Gastrocnemius medialis (tissue), 4 donors: ENCODE measurements at regions not wholly inside any gene's neighbourhood (a gene's known extent, or its start where the extent isn't known, plus 50 kb on each side); places are given as distances from the start of the nearest gene placed in this dataset.

Source experiments
- ATAC-seq, 2 donors: fragments of 150-250 bp; one replicate each; pipeline ENCODE4 v1.9.1; 2016
- DNase-seq, 2 donors: peaks; one replicate each; pipeline ENCODE4 v3.0.0-alpha.2; 2019
- H3K27ac ChIP-seq, 4 donors: fragments of 200-600 bp; sonication (generic); 1 replicate in 1 of 4; 2 replicates in 3 of 4; pipeline ENCODE4 v1.5.1; 2016 to 2018; ENCODE audit warnings: mild to moderate bottlenecking in 2 of 4, moderate library complexity in 1 of 4
- H3K27me3 ChIP-seq, 3 donors: fragments of 200-600 bp; sonication (generic) in 2 of 3; 1 replicate in 1 of 3; 2 replicates in 2 of 3; pipeline versions ENCODE4 v1.5.1 to v1.6.0; 2016 to 2019; ENCODE audit warnings: mild to moderate bottlenecking in 1 of 3, moderate library complexity in 1 of 3
- H3K36me3 ChIP-seq, 2 donors: fragments of 200-600 bp; sonication (generic) in 1 of 2; one replicate each; pipeline ENCODE4 v1.5.1; 2017 to 2018
- H3K4me1 ChIP-seq, 2 donors: fragments of 200-600 bp; sonication (generic) in 1 of 2; one replicate each; pipeline ENCODE4 v1.5.1; 2016 to 2017; ENCODE audit warnings: mild to moderate bottlenecking in 2 of 2
- H3K4me3 ChIP-seq, 4 donors: fragments of 200-600 bp; sonication (generic) in 3 of 4; 1 replicate in 1 of 4; 2 replicates in 3 of 4; pipeline ENCODE4 v1.5.1; 2016 to 2019; ENCODE audit warnings: mild to moderate bottlenecking in 2 of 4
- H3K9me3 ChIP-seq, 3 donors: fragments of 200-600 bp; sonication (generic) in 2 of 3; 1 replicate in 1 of 3; 2 replicates in 2 of 3; pipeline ENCODE4 v1.5.1; 2016 to 2019
- CTCF ChIP-seq, 5 experiments: fragments of 450-650 bp in 3 of 5; fragments of 200-600 bp in 2 of 5; sonication (generic) in 2 of 5; IDR thresholded peaks in 4 of 5; conservative IDR thresholded peaks in 1 of 5; 1 replicate in 4 of 5; 2 replicates in 1 of 5; pipeline ENCODE4 v1.5.1; 2016 to 2019; ENCODE audit warnings: antibody characterized with exemption in 5 of 5, mild to moderate bottlenecking in 3 of 5, moderate library complexity in 3 of 5
- POLR2A ChIP-seq, 2 donors: fragments of 450-650 bp; IDR thresholded peaks; one replicate each; pipeline ENCODE4 v1.6.1; 2017; ENCODE audit warnings: antibody characterized with exemption in 2 of 2, mild to moderate bottlenecking in 2 of 2, moderate library complexity in 2 of 2
- in situ Hi-C, 4 donors: fragments of 200-750 bp; cut with MboI; loops; one replicate each; pipeline versions ENCODE4 v1.15.0 to v1.8.0; 2017; ENCODE audit warnings: low sequenced_read_pairs in 4 of 4
- intact Hi-C: fragments of 100-400 bp; cut with DNase I; formaldehyde crosslinking; loops from one replicate; pipeline ENCODE4 v1.15.1; 2023; ENCODE audit warnings: low total_unique reads

GRCh38 chr6:44627091-44627882 lies 239.8 kb downstream of the CDC5L start:
- Histone ChIP-seq H3K36me3 (no peaks in the 10 kb centered on the region), H3K27ac (no peak overlapping the region), H3K9me3 (no peaks in the 10 kb centered on the region), H3K4me3 (no peak overlapping the region), H3K4me1 (no peaks in the 10 kb centered on the region), H3K27me3 (peaks cover 0 to 5% (median 4%) of the 10 kb centered on the region in 3 donors)
- ATAC-seq (no peak), DNase-seq (peak; percentile 13 to 28)
- intact Hi-C loops (no loop called here), in situ Hi-C loops (loop anchor here in 1 of 4 donors (25.0 kb wide), 1 partner anchor 140 kb away; no protein-coding TSS in a partner anchor)
- TF ChIP-seq CTCF (IDR thresholded peaks at IDR 0.05 in 4 of 5, conservative IDR thresholded peaks at IDR 0.05 in 1 of 5): no peak
- TF ChIP-seq POLR2A (IDR thresholded peaks at IDR 0.05): no peak

- no peak for TF ChIP-seq POLR2A (IDR thresholded peaks at IDR 0.05)
- TF ChIP-seq CTCF (IDR thresholded peaks at IDR 0.05 in 4 of 5, conservative IDR thresholded peaks at IDR 0.05 in 1 of 5): no peak
- no peaks in the 10 kb centered on the region for H3K4me1 ChIP-seq
- no peak overlapping the region for H3K4me3 ChIP-seq
- peaks cover 2 to 5% (median 4%) of the 10 kb centered on the region in 3 donors for H3K27me3 ChIP-seq
- in situ Hi-C loops (loop anchor here in 1 of 4 donors (25.0 kb wide), 1 partner anchor 141 kb away; no protein-coding TSS in a partner anchor), intact Hi-C loops (no loop called here)
- ATAC-seq (no peak), DNase-seq (no peak)
- H3K9me3 ChIP-seq: no peaks in the 10 kb centered on the region
- no peaks in the 10 kb centered on the region for H3K36me3 ChIP-seq
- H3K27ac ChIP-seq: no peak overlapping the region
Measured at GRCh38 chr6:44627883-44628271, 240.4 kb downstream of the CDC5L start.

- intact Hi-C loops: no loop called here
- no peak for ATAC-seq
- H3K36me3 ChIP-seq: no peaks in the 10 kb centered on the region
- in situ Hi-C loops: loop anchor here in 1 of 4 donors (25.0 kb wide), 1 partner anchor 141 kb away; no protein-coding TSS in a partner anchor
- no peak overlapping the region for H3K4me3 ChIP-seq
- H3K27me3 ChIP-seq: peaks cover 4 to 7% (median 5%) of the 10 kb centered on the region in 3 donors
- H3K4me1 ChIP-seq: no peaks in the 10 kb centered on the region
- no peak for DNase-seq
- no peak for TF ChIP-seq POLR2A (IDR thresholded peaks at IDR 0.05)
- no peak for TF ChIP-seq CTCF (IDR thresholded peaks at IDR 0.05 in 4 of 5, conservative IDR thresholded peaks at IDR 0.05 in 1 of 5)
- no peak overlapping the region for H3K27ac ChIP-seq
- H3K9me3 ChIP-seq: no peaks in the 10 kb centered on the region
Measured at GRCh38 chr6:44628347-44628746, 240.8 kb downstream of the CDC5L start.

GRCh38 chr6:44629636-44630035 lies 242.1 kb downstream of the CDC5L start:
- H3K9me3 ChIP-seq: no peaks in the 10 kb centered on the region
- in situ Hi-C loops (loop anchor here in 1 of 4 donors (25.0 kb wide), 1 partner anchor 142 kb away; no protein-coding TSS in a partner anchor), intact Hi-C loops (no loop called here)
- peaks cover 4 to 7% (median 5%) of the 10 kb centered on the region in 3 donors for H3K27me3 ChIP-seq
- no peak for DNase-seq
- H3K36me3 ChIP-seq: no peaks in the 10 kb centered on the region
- ATAC-seq: no peak
- TF ChIP-seq POLR2A (IDR thresholded peaks at IDR 0.05): no peak
- TF ChIP-seq CTCF (IDR thresholded peaks at IDR 0.05 in 4 of 5, conservative IDR thresholded peaks at IDR 0.05 in 1 of 5): no peak
- no peak overlapping the region for H3K27ac ChIP-seq
- no peaks in the 10 kb centered on the region for H3K4me1 ChIP-seq
- no peak overlapping the region for H3K4me3 ChIP-seq
